ENCODE measurements at regions not wholly inside any gene's neighbourhood (a gene's known extent, or its start where the extent isn't known, plus 50 kb on each side); places are given as distances from the start of the nearest gene placed in this dataset.

- no peak overlapping the region for H3K27ac ChIP-seq
- TF ChIP-seq CTCF (conservative IDR thresholded peaks at IDR 0.05) = no peak
- TF ChIP-seq ZFX (IDR thresholded peaks at IDR 0.05) = no peak
Observed at GRCh38 chr10:56507033-56507432, 146.0 kb upstream of the ZWINT start.

GRCh38 chr10:56505555-56505954 is 144.5 kb upstream of the ZWINT start:
- TF ChIP-seq ZFX (IDR thresholded peaks at IDR 0.05) (no peak), CTCF (conservative IDR thresholded peaks at IDR 0.05) (no peak)
- H3K27ac ChIP-seq = no peak overlapping the region

- TF ChIP-seq CTCF (conservative IDR thresholded peaks at IDR 0.05) = no peak
- no peak overlapping the region for H3K27ac ChIP-seq
Observed at GRCh38 chr10:56496186-56496486, 135.1 kb upstream of the ZWINT start.

- TF ChIP-seq ZFX (IDR thresholded peaks at IDR 0.05) (no peak), CTCF (conservative IDR thresholded peaks at IDR 0.05) (no peak)
Observed at GRCh38 chr10:56487746-56488145, 126.7 kb upstream of the ZWINT start.

GRCh38 chr10:56481521-56482091 is 120.5 kb upstream of the ZWINT start:
- no peak overlapping the region for H3K27ac ChIP-seq
- TF ChIP-seq CTCF (conservative IDR thresholded peaks at IDR 0.05) = no peak
- no peak for TF ChIP-seq ZFX (IDR thresholded peaks at IDR 0.05)

More at GRCh38 chr10:56487746-56488145, 126.7 kb upstream of the ZWINT start:
- no peak overlapping the region for H3K27ac ChIP-seq

- TF ChIP-seq CTCF (conservative IDR thresholded peaks at IDR 0.05) = no peak
- TF ChIP-seq ZFX (IDR thresholded peaks at IDR 0.05) = no peak
- H3K27ac ChIP-seq = no peak overlapping the region
Observed at GRCh38 chr10:56472978-56473377, 111.9 kb upstream of the ZWINT start.

- no peak overlapping the region for H3K27ac ChIP-seq
- TF ChIP-seq CTCF (conservative IDR thresholded peaks at IDR 0.05) (no peak), ZFX (IDR thresholded peaks at IDR 0.05) (no peak)
Observed at GRCh38 chr10:56470701-56471100, 109.6 kb upstream of the ZWINT start.
